Stromal cell of bone marrow (primary cell): ENCODE measurements at regions not wholly inside any gene's neighbourhood (a gene's known extent, or its start where the extent isn't known, plus 50 kb on each side); places are given as distances from the start of the nearest gene placed in this dataset.

Source experiments
- DNase-seq: peaks from one replicate; pipeline ENCODE4 v3.0.0-alpha.2; 2012; ENCODE audit warnings: low read depth

GRCh38 chr3:31462050-31462569 is 70.6 kb upstream of the STT3B start:
- DNase-seq, result no peak

GRCh38 chr3:31465999-31466398 is 66.7 kb upstream of the STT3B start:
- peak; percentile 28 for DNase-seq

GRCh38 chr3:31466866-31467265 is 65.9 kb upstream of the STT3B start:
- no peak for DNase-seq

DNA sequence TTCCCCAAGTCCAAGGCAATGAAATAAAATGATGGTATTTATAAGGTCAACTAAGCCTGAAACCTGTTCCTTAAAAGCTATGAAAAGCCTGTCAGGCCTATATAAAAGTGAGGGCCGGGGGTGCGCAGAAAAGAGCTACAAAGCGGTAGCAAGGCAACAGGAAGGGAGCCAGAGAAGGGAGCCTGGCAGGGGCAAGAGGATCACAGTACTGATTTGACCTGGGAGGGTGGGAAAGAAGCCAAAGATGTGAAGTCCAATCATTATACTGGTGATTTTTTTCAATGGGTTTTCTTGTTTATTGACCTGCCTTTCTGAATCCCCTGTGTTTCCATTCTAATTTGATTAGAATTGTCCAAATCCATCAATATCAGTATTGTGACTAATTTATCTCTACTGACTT is 64.3 kb upstream of the STT3B start:
- DNase-seq, result no peak

GRCh38 chr3:31469385-31469784 is 63.3 kb upstream of the STT3B start:
- DNase-seq, result no peak

DNA sequence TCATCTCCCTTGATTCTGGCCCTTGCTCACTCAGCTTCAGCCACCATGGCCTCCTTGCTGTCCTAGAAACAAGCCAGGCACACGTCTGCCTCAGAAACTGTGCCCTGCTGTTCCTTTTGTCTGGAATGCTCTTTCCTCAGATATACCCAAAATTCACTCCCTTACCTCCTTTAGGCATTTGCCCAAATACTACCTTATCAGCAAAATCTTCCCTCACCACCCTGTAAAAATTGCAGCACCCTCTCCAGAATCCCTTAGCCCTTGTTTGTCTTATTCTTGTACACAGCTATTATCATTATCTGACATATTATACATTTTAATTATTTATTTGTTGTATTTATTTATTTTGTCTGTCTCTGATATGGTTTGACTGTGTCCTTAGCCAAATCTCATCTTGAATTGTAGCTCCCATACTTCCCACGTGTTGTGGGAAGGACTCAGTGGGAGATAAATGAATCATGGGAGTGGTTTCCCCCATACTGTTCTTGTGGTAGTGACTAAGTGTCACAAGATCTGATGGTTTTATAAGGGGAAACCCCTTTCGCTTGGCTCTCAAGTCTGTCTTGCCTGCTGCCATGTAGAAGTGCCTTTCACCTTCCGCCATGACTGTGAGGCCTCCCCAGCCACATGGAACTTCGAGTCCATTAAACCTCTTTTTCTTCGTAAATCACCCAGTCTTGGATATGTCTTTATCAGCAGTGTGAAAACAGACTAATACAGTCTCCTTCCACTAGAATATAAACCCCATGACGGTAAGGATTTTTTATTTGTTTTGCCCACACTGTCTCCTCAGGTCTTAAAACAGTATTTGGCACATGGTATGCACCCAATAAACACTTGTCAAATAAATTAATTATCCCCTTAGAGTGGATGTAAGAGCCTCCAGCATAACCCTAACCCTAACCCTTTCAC is 60.0 kb upstream of the STT3B start:
- DNase-seq, result peak; percentile 31

- no peak for DNase-seq
These were observed 56.5 kb upstream of the STT3B start for GRCh38 chr3:31476209-31476608.

DNA sequence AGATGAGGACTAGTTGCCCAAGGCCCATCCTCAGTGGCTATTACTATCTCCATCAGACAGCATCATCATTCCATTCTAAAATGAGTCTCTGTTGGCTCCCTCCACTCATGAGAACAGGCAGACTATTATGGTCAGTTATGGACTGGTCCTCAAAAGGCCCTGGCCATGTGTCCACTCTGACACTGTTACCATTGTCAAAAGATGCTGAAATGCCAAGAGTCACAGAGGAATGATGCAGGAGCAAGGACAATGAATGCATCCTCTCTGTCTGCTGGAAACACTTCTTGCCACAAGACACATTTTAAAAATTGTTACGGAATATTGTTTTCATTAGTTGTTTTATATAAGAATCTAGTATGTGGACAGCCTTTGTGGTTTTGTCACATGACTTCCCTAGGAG is 53.3 kb upstream of the STT3B start:
- no peak for DNase-seq

DNA sequence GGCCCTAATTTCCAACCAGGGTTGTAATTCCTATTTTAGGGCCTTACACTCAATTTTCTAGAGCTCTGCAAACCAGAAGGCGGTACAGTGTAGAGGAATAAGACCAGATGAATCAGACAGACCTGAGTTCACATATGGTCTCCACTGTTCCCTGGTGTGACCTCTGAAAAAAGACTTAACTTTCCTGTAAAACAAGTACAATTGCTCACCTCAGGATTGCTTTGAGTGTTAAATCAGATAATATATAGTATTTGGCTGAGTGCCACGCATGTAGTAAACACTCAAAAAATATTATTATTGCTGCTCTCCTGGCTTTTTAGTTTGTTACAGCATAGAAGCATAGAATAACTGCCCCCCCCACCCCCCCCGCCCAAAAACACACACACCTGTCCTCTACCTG is 51.0 kb upstream of the STT3B start:
- DNase-seq, result no peak

- no peak for DNase-seq
These were observed 50.1 kb upstream of the STT3B start for GRCh38 chr3:31482493-31483200.
